KMS-11 (cell line): ENCODE measurements at regions not wholly inside any gene's neighbourhood (a gene's known extent, or its start where the extent isn't known, plus 50 kb on each side); places are given as distances from the start of the nearest gene placed in this dataset.

ENCODE experiments used
- H2AFZ ChIP-seq: fragments of 200-600 bp; sonication (generic); 2 replicates; pipeline ENCODE4 v1.6.1; 2016; ENCODE audit warnings: antibody characterized with exemption, mixed run types, low read depth
- H3K27ac ChIP-seq: fragments of 200-600 bp; sonication (generic); 2 replicates; pipeline ENCODE4 v1.6.1; 2016; ENCODE audit warnings: mild to moderate bottlenecking, mixed run types
- H3K27me3 ChIP-seq: fragments of 200-600 bp; sonication (generic); 2 replicates; pipeline ENCODE4 v1.6.1; 2017; ENCODE audit warnings: mild to moderate bottlenecking, low read depth, mixed run types, moderate library complexity; ENCODE audit not compliant: insufficient read depth
- H3K36me3 ChIP-seq: fragments of 200-600 bp; sonication (generic); 2 replicates; pipeline ENCODE4 v1.6.1; 2017; ENCODE audit warnings: mild to moderate bottlenecking, mixed run types; ENCODE audit not compliant: insufficient read depth
- H3K4me1 ChIP-seq: fragments of 200-600 bp; sonication (generic); 2 replicates; pipeline ENCODE4 v1.6.1; 2016; ENCODE audit warnings: mild to moderate bottlenecking, low read depth, mixed run types; ENCODE audit not compliant: poor library complexity, severe bottlenecking
- H3K4me2 ChIP-seq: fragments of 200-600 bp; sonication (generic); 2 replicates; pipeline ENCODE4 v1.7.0; 2016; ENCODE audit warnings: mild to moderate bottlenecking, mixed run types
- H3K4me3 ChIP-seq: fragments of 200-600 bp; sonication (generic); IDR thresholded peaks from 2 replicates; pipeline ENCODE4 v1.6.1; 2017; ENCODE audit warnings: low read depth, low read length, mixed read lengths; ENCODE audit not compliant: insufficient read depth
- H3K79me2 ChIP-seq: fragments of 200-600 bp; sonication (generic); 2 replicates; pipeline ENCODE4 v1.6.1; 2016; ENCODE audit warnings: low read depth, mixed run types; ENCODE audit not compliant: insufficient read depth
- H3K9ac ChIP-seq: fragments of 200-600 bp; sonication (generic); 2 replicates; pipeline ENCODE4 v1.6.1; 2016; ENCODE audit warnings: mild to moderate bottlenecking, mixed run types
- H4K20me1 ChIP-seq: fragments of 200-600 bp; sonication (generic); 2 replicates; pipeline ENCODE4 v1.6.1; 2016; ENCODE audit warnings: mild to moderate bottlenecking, mixed run types; ENCODE audit not compliant: insufficient read depth
- TF ChIP-seq, protein P1 (sequence below): fragments of 200-600 bp; sonication (generic); conservative IDR thresholded peaks from 2 replicates; pipeline ENCODE4 v1.6.1; 2017; ENCODE audit warnings: low read depth, mild to moderate bottlenecking, antibody characterized with exemption, low read length, moderate library complexity, mixed read lengths

- Histone ChIP-seq H4K20me1 (no peaks in the 10 kb centered on the region; the same call in 1 of the 2 replicates), H3K27me3 (no peaks in the 10 kb centered on the region; the same call in 1 of the 2 replicates), H2AFZ (no peak overlapping the region), H3K79me2 (no peaks in the 10 kb centered on the region), H3K4me3 (no peak overlapping the region), H3K36me3 (no peaks in the 10 kb centered on the region), H3K4me2 (no peak overlapping the region), H3K9ac (no peak overlapping the region), H3K27ac (no peak overlapping the region), H3K4me1 (peaks cover 25% of the 10 kb centered on the region)
- TF ChIP-seq, protein P1, sequence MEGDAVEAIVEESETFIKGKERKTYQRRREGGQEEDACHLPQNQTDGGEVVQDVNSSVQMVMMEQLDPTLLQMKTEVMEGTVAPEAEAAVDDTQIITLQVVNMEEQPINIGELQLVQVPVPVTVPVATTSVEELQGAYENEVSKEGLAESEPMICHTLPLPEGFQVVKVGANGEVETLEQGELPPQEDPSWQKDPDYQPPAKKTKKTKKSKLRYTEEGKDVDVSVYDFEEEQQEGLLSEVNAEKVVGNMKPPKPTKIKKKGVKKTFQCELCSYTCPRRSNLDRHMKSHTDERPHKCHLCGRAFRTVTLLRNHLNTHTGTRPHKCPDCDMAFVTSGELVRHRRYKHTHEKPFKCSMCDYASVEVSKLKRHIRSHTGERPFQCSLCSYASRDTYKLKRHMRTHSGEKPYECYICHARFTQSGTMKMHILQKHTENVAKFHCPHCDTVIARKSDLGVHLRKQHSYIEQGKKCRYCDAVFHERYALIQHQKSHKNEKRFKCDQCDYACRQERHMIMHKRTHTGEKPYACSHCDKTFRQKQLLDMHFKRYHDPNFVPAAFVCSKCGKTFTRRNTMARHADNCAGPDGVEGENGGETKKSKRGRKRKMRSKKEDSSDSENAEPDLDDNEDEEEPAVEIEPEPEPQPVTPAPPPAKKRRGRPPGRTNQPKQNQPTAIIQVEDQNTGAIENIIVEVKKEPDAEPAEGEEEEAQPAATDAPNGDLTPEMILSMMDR, result no peak
Observed at GRCh38 chr3:18738393-18739098, 313.4 kb upstream of the SATB1 start.

DNA sequence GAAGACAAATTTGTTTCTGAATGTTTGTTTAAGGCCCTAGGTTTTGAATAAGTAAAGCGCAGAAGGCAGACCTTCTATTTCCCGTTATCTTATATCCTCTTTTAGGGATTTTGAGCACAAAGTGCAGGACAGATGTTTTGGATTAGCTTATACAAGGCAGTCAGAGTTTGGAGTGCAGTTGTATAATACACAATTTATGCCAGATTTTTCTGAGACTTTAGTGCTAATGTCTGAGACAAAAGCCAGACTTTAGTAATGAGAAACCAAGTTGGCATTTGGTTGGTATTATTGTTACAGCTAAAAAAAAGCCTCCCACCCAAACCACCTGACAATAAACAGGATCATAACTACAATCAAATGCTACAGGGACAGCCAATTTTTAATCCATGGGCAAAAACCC is 309.9 kb upstream of the SATB1 start:
- no peaks in the 10 kb centered on the region for H4K20me1 ChIP-seq

GRCh38 chr3:18734309-18734708 is 309.2 kb upstream of the SATB1 start:
- H3K4me2 ChIP-seq, result no peak overlapping the region
- no peaks in the 10 kb centered on the region for H3K79me2 ChIP-seq
- no peaks in the 10 kb centered on the region for H3K36me3 ChIP-seq
- H3K4me3 ChIP-seq, result no peak overlapping the region
- TF ChIP-seq, protein P1, result no peak
- no peaks in the 10 kb centered on the region for H3K4me1 ChIP-seq
- H3K27ac ChIP-seq, result no peak overlapping the region
- no peaks in the 10 kb centered on the region; the same call in 1 of the 2 replicates for H3K27me3 ChIP-seq
- H2AFZ ChIP-seq, result no peak overlapping the region
- H4K20me1 ChIP-seq, result no peaks in the 10 kb centered on the region
- H3K9ac ChIP-seq, result no peak overlapping the region

More for the DNA sequence above, 309.9 kb upstream of the SATB1 start:
- Histone ChIP-seq H3K4me2 (no peak overlapping the region), H3K79me2 (no peaks in the 10 kb centered on the region), H3K27me3 (no peaks in the 10 kb centered on the region; the same call in 1 of the 2 replicates), H2AFZ (no peak overlapping the region), H3K4me1 (peaks cover 5% of the 10 kb centered on the region), H3K27ac (no peak overlapping the region), H3K36me3 (no peaks in the 10 kb centered on the region), H3K9ac (no peak overlapping the region), H3K4me3 (no peak overlapping the region)
- TF ChIP-seq, protein P1, result no peak

DNA sequence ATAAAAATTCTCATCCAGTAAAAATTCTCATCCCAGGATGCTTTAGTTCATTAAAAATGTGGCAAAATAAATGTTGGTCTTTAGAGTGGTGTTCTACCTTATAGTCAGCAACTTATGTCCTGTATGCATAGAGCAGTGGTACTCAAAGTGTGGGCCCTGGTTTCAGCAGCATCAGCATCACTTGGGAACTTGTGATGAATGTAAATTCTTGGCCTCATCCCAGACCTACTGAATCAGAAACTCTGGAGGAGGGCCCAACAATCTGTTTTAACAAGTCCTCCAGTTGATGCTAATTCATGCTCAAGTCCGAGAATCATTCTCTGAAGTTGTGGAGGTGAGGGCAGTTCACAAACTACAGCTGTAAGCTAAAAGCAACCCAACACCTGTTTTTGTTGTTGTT is 307.3 kb upstream of the SATB1 start:
- Histone ChIP-seq H4K20me1 (no peaks in the 10 kb centered on the region), H3K36me3 (no peaks in the 10 kb centered on the region), H3K27me3 (no peaks in the 10 kb centered on the region), H3K4me1 (no peaks in the 10 kb centered on the region), H2AFZ (no peak overlapping the region), H3K27ac (no peak overlapping the region), H3K4me2 (no peak overlapping the region), H3K79me2 (no peaks in the 10 kb centered on the region), H3K9ac (no peak overlapping the region), H3K4me3 (no peak overlapping the region)
- TF ChIP-seq, protein P1, result no peak
